Stimulated activated naive B cell treated with anti-CD40 and anti-IgM and Interleukin-4, amounts not matched to agents 10 μg/mL and 1 μg/mL and 100 μg/mL, for 72 hours (primary cell): ENCODE measurements at regions not wholly inside any gene's neighbourhood (a gene's known extent, or its start where the extent isn't known, plus 50 kb on each side); places are given as distances from the start of the nearest gene placed in this dataset.

Experiments used
- ATAC-seq, 2 donors: fragments of 150-1000 bp; cut with Tn5 transposase; replicated peaks; 2 replicates each; pipeline ENCODE4 v1.10.0; 2021; ENCODE audit warnings: moderate library complexity in 1 of 2
- DNase-seq: peaks from one replicate; pipeline ENCODE4 v3.0.0; 2021
- H3K27ac Mint-ChIP-seq: one replicate; pipeline ENCODE4 v1.8.0; 2022; ENCODE audit warnings: mild to moderate bottlenecking, mixed read lengths
- H3K27me3 Mint-ChIP-seq, 2 donors: one replicate each; pipeline ENCODE4 v1.8.0; 2022; ENCODE audit warnings: mixed read lengths in 2 of 2
- H3K36me3 Mint-ChIP-seq, 2 donors: one replicate each; pipeline ENCODE4 v1.8.0; 2022; ENCODE audit warnings: mixed read lengths in 2 of 2, mild to moderate bottlenecking in 1 of 2
- H3K4me1 Mint-ChIP-seq, 2 donors: one replicate each; pipeline ENCODE4 v1.8.0; 2022; ENCODE audit warnings: mixed read lengths in 2 of 2, mild to moderate bottlenecking in 1 of 2
- H3K4me3 Mint-ChIP-seq, 2 donors: one replicate each; pipeline ENCODE4 v1.8.0; 2022; ENCODE audit warnings: mild to moderate bottlenecking in 2 of 2, mixed read lengths in 2 of 2, moderate library complexity in 1 of 2
- H3K9me3 Mint-ChIP-seq, 2 donors: one replicate each; pipeline ENCODE4 v1.8.0; 2022; ENCODE audit warnings: mixed read lengths in 2 of 2, mild to moderate bottlenecking in 1 of 2

DNA sequence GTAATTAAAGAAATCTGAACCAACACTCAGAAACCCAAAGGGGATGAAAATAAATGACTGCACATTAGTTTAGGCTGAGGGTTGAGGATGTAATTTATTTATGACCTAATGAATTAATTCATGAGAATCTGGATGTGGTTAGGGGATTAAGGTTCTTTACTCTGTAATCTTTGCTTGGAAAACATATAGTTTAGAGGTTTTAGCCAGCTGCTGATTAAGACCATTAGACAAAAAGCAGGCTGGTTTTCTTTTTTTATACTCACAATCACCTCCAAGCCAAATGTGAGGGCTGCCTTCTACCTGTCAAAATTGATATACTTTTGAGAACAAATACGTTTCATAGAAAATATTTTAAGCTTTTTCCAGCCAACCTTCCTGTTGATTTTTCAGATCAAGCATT lies 2705.8 kb downstream of the PCDH7 start:
- no peaks in the 10 kb centered on the region for H3K4me1 Mint-ChIP-seq
- no peaks in the 10 kb centered on the region for H3K36me3 Mint-ChIP-seq
- no peak overlapping the region for H3K4me3 Mint-ChIP-seq
- DNase-seq, result no peak
- H3K27me3 Mint-ChIP-seq, result no peaks in the 10 kb centered on the region
- H3K9me3 Mint-ChIP-seq, result no peaks in the 10 kb centered on the region
- no peak for ATAC-seq
- H3K27ac Mint-ChIP-seq, result no peak overlapping the region

DNA sequence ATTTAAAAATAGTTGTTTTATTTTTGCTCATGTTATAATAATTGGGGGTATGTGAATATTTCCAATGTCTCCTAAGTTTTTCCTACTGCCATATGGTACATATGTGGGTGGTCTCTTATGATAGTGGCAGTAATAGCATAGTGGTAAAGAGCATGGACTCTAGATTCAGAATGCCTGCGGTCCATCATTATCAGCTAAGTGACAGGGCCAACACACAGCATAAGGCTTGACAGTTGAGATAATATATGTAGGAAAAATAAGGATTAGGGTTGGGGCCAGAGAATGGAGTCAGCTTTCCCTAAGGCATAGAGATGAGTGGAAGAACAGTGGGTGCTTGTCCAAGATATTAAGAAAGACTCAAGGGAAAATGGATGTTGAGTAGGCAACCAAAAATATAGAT lies 2707.5 kb downstream of the PCDH7 start:
- DNase-seq (no peak), ATAC-seq (no peak)
- Mint-ChIP-seq H3K4me3 (no peak overlapping the region), H3K36me3 (no peaks in the 10 kb centered on the region), H3K9me3 (no peaks in the 10 kb centered on the region), H3K27ac (no peak overlapping the region), H3K27me3 (no peaks in the 10 kb centered on the region), H3K4me1 (no peaks in the 10 kb centered on the region)

DNA sequence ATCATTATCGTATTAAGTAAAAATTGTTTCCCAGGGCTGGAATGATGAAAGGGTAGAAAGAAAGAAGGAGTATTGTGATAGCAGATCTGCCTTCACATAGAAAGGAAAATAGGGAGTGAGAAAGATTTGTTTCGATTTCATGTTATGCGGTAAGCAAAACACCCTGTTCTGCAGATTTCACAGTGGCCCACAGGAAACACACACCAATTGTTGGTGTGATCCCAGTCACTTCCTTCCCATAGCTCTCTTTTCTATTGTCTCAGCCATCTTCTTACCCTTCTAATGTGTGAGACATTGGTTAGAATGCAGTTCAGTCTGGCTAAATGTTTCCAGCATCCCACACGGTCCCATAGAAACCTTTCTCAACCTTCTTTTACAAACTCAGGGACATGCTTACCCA lies 2709.8 kb downstream of the PCDH7 start:
- no peak overlapping the region for H3K4me3 Mint-ChIP-seq
- no peaks in the 10 kb centered on the region for H3K36me3 Mint-ChIP-seq
- H3K27me3 Mint-ChIP-seq, result no peaks in the 10 kb centered on the region
- DNase-seq, result no peak
- H3K4me1 Mint-ChIP-seq, result no peaks in the 10 kb centered on the region
- H3K27ac Mint-ChIP-seq, result no peak overlapping the region
- no peaks in the 10 kb centered on the region for H3K9me3 Mint-ChIP-seq
- no peak for ATAC-seq

DNA sequence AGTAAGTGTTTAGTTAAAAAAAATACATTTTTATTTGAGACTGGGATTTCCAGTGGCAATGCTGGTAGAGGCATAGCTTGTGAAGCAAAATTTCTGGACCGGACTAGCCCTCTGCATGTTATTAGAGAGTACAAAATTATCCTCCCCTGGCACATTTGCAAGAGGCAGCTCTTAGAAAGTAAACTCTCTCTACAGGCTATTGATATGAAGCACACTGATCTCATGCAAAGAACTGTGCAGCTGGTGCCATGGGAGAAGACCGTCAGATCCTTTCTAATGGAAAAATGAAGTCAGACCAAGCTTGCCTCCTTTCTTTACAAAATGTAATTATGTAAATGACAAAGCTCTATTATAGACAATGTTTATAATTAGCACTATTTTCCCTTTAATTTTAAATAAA lies 2717.2 kb downstream of the PCDH7 start:
- ATAC-seq, result no peak
- Mint-ChIP-seq H3K4me1 (no peaks in the 10 kb centered on the region), H3K27ac (no peak overlapping the region), H3K9me3 (no peaks in the 10 kb centered on the region), H3K27me3 (no peaks in the 10 kb centered on the region), H3K4me3 (no peak overlapping the region), H3K36me3 (no peaks in the 10 kb centered on the region)
- DNase-seq, result no peak

DNA sequence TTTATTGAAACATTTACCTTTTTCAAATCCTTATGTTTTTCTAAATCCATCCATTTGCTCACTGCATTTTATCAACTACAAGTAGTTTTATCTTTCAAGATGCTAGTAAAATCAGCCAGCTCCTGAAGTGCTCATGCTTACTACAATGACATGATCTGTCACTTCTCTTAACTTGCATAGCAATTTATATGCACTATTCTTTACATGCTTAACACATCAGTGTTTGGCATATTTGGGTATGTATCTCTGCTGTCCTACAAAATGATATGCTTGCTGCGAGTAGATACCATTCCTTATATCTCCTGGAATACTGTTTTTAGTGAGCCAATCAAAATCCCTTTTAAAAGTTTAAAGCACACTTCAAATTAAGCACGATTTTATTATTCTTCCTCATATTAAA lies 2726.8 kb downstream of the PCDH7 start:
- H3K4me1 Mint-ChIP-seq, result no peaks in the 10 kb centered on the region
- H3K4me3 Mint-ChIP-seq, result no peak overlapping the region
- DNase-seq (no peak), ATAC-seq (no peak)
- H3K9me3 Mint-ChIP-seq, result peaks cover 4 to 7% of the 10 kb centered on the region in 2 donors
- no peaks in the 10 kb centered on the region for H3K36me3 Mint-ChIP-seq
- H3K27me3 Mint-ChIP-seq, result no peaks in the 10 kb centered on the region
- no peak overlapping the region for H3K27ac Mint-ChIP-seq

GRCh38 chr4:33448948-33449347 lies 2728.8 kb downstream of the PCDH7 start:
- peaks cover 4 to 7% of the 10 kb centered on the region in 2 donors for H3K9me3 Mint-ChIP-seq
- no peaks in the 10 kb centered on the region for H3K36me3 Mint-ChIP-seq
- ATAC-seq, result no peak
- no peak overlapping the region for H3K4me3 Mint-ChIP-seq
- no peaks in the 10 kb centered on the region for H3K27me3 Mint-ChIP-seq
- DNase-seq, result no peak
- H3K4me1 Mint-ChIP-seq, result no peaks in the 10 kb centered on the region
- no peak overlapping the region for H3K27ac Mint-ChIP-seq

DNA sequence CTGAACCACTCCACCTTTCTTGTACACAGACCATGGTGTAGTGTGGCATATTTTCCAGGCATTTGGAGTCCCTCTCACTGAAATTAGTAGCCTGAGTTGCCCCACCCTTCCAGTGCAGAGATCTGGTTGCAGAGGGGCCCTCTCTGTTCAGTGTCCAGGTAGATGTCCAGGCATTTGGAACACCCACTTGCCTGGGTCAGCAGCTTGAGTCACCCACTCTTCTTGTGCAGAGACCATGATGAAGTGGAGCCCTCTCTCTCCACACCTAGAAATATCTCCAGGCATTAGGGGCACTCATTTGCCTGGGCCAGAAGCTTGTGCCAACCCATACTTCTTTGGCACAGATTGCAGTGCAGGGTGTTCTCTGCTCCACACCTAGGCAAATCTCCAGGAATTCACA lies 2733.3 kb downstream of the PCDH7 start:
- ATAC-seq, result no peak
- Mint-ChIP-seq H3K4me1 (no peaks in the 10 kb centered on the region), H3K9me3 (peaks cover 5 to 15% of the 10 kb centered on the region in 2 donors), H3K27me3 (no peaks in the 10 kb centered on the region), H3K4me3 (no peak overlapping the region), H3K36me3 (no peaks in the 10 kb centered on the region), H3K27ac (no peak overlapping the region)
- DNase-seq, result no peak

DNA sequence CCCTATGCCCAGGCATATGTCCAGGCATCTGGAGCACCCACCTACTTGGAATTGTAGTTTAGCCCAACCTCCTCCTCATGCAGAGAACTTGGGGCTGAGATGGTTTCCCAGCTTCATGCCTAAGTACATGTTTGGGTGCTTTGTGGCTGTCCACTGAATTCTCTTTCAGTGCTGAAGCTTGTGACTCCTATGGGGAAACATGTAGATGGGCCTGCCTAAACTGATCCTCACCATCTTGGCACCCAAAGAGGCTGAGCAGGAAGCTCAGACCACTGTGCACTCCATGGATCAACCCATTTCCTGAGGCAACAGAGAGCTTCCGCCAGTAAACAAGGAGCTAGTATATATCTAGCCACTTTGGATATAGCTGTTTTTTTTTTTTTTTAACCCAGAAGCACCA lies 2733.7 kb downstream of the PCDH7 start:
- no peak for ATAC-seq
- H3K9me3 Mint-ChIP-seq, result peaks cover 5 to 15% of the 10 kb centered on the region in 2 donors
- no peak overlapping the region for H3K4me3 Mint-ChIP-seq

DNA sequence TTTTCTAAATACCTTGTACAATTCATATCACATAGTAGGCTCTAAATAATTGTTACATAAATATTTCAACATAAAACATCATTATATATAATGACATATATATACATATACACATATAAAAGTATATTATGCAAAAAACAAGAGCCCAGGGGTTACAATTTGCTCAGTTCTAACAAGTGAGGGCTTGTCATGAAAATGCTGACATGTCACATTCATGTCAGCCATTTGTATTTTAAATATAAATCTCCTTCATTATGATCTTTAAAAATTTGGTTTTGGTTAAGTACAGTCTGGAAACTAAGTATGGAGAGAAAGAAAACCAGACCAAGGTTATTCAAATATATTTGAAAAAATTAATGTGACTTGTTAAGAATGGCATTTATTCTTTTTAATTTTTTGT lies 2745.4 kb downstream of the PCDH7 start:
- H3K4me1 Mint-ChIP-seq, result no peaks in the 10 kb centered on the region
- H3K36me3 Mint-ChIP-seq, result no peaks in the 10 kb centered on the region
- peaks cover 0 to 4% of the 10 kb centered on the region in 2 donors for H3K9me3 Mint-ChIP-seq
- H3K4me3 Mint-ChIP-seq, result no peak overlapping the region
- ATAC-seq (no peak), DNase-seq (no peak)
- no peaks in the 10 kb centered on the region for H3K27me3 Mint-ChIP-seq
- H3K27ac Mint-ChIP-seq, result no peak overlapping the region

More for the DNA sequence above, 2733.7 kb downstream of the PCDH7 start:
- H3K36me3 Mint-ChIP-seq, result no peaks in the 10 kb centered on the region
- no peak for DNase-seq
- no peaks in the 10 kb centered on the region for H3K27me3 Mint-ChIP-seq
- no peaks in the 10 kb centered on the region for H3K4me1 Mint-ChIP-seq
- no peak overlapping the region for H3K27ac Mint-ChIP-seq

DNA sequence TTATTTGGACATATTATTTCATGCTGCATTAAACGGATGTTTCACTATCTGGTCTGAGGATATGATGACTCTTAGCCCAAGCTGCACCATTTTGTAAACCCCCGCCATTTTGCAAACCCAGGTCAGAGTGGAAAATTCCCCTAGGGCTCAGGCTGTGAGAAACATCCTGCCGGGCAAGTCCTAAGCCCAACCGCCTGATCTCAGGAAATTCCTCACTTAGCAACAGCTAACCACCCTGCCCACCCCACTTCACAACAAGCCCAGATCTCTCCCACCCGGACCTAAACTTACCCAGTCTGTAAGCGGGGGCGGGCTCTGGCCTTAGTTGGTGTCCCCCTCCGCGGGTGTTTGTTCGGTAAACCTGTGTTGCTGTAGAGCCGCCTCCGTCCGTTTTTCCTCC lies 2747.1 kb downstream of the PCDH7 start:
- no peaks in the 10 kb centered on the region for H3K36me3 Mint-ChIP-seq
- ATAC-seq, result no peak
- H3K4me3 Mint-ChIP-seq, result no peak overlapping the region
- DNase-seq, result no peak
- H3K4me1 Mint-ChIP-seq, result no peaks in the 10 kb centered on the region
- H3K9me3 Mint-ChIP-seq, result peaks cover 0 to 6% of the 10 kb centered on the region in 2 donors
- H3K27me3 Mint-ChIP-seq, result no peaks in the 10 kb centered on the region
- no peak overlapping the region for H3K27ac Mint-ChIP-seq

- no peak overlapping the region for H3K27ac Mint-ChIP-seq
- ATAC-seq, result no peak
- H3K4me3 Mint-ChIP-seq, result no peak overlapping the region
- H3K4me1 Mint-ChIP-seq, result no peaks in the 10 kb centered on the region
- H3K36me3 Mint-ChIP-seq, result no peaks in the 10 kb centered on the region
- H3K9me3 Mint-ChIP-seq, result peaks cover 0 to 8% of the 10 kb centered on the region in 2 donors
- H3K27me3 Mint-ChIP-seq, result no peaks in the 10 kb centered on the region
- DNase-seq, result no peak
Observed at GRCh38 chr4:33470805-33471204, 2750.6 kb downstream of the PCDH7 start.

GRCh38 chr4:33477715-33478114 lies 2757.5 kb downstream of the PCDH7 start:
- DNase-seq (no peak), ATAC-seq (no peak)
- no peaks in the 10 kb centered on the region for H3K4me1 Mint-ChIP-seq
- H3K36me3 Mint-ChIP-seq, result no peaks in the 10 kb centered on the region
- H3K4me3 Mint-ChIP-seq, result no peak overlapping the region
- H3K27me3 Mint-ChIP-seq, result no peaks in the 10 kb centered on the region
- peaks cover 0 to 3% of the 10 kb centered on the region in 2 donors for H3K9me3 Mint-ChIP-seq
- no peak overlapping the region for H3K27ac Mint-ChIP-seq

GRCh38 chr4:33482773-33483172 lies 2761.5 kb downstream of the ARAP2 start:
- no peaks in the 10 kb centered on the region for H3K36me3 Mint-ChIP-seq
- H3K4me1 Mint-ChIP-seq, result no peaks in the 10 kb centered on the region
- no peaks in the 10 kb centered on the region for H3K27me3 Mint-ChIP-seq
- no peak for ATAC-seq
- DNase-seq, result no peak
- no peak overlapping the region for H3K27ac Mint-ChIP-seq
- H3K4me3 Mint-ChIP-seq, result no peak overlapping the region
- peaks cover 4% of the 10 kb centered on the region in 2 donors for H3K9me3 Mint-ChIP-seq

GRCh38 chr4:33485111-33485510 lies 2759.2 kb downstream of the ARAP2 start:
- ATAC-seq, result no peak
- H3K9me3 Mint-ChIP-seq, result peaks cover 4% of the 10 kb centered on the region in 2 donors

GRCh38 chr4:33493231-33493630 lies 2751.1 kb downstream of the ARAP2 start:
- DNase-seq (no peak), ATAC-seq (no peak)
- H3K27ac Mint-ChIP-seq, result no peak overlapping the region
- H3K4me3 Mint-ChIP-seq, result no peak overlapping the region
- no peaks in the 10 kb centered on the region for H3K36me3 Mint-ChIP-seq
- H3K9me3 Mint-ChIP-seq, result no peaks in the 10 kb centered on the region
- H3K27me3 Mint-ChIP-seq, result no peaks in the 10 kb centered on the region
- H3K4me1 Mint-ChIP-seq, result no peaks in the 10 kb centered on the region

More at GRCh38 chr4:33485111-33485510, 2759.2 kb downstream of the ARAP2 start:
- Mint-ChIP-seq H3K4me3 (no peak overlapping the region), H3K27me3 (no peaks in the 10 kb centered on the region), H3K4me1 (no peaks in the 10 kb centered on the region), H3K27ac (no peak overlapping the region), H3K36me3 (no peaks in the 10 kb centered on the region)
- DNase-seq, result no peak

DNA sequence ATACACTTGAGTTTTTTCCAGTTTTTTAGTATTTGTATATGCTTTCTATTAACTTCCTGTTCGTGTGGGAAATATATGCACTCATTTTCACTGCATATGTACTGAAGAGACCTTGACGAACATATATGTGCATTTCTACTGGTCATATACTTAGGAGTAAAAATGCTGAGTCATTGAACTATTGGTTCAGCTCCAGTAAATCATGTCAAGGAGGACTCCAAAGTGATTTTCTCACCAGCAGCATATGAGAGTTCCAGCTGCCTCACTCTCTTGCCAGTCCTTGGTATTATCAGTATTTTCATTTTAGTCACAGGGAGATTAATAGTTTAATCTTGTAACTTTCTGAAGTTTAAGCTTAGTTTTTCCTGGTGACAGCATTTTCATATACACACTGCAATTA lies 2750.2 kb downstream of the ARAP2 start:
- no peak for ATAC-seq
- Mint-ChIP-seq H3K4me3 (no peak overlapping the region), H3K4me1 (no peaks in the 10 kb centered on the region), H3K27ac (no peak overlapping the region), H3K27me3 (no peaks in the 10 kb centered on the region), H3K9me3 (no peaks in the 10 kb centered on the region), H3K36me3 (no peaks in the 10 kb centered on the region)
- DNase-seq, result no peak
